CD4-positive, alpha-beta T cell treated with Interleukin-12 subunit alpha and Interleukin-12 subunit beta, for 1 hour (primary cell): ENCODE measurements at regions not wholly inside any gene's neighbourhood (a gene's known extent, or its start where the extent isn't known, plus 50 kb on each side); places are given as distances from the start of the nearest gene placed in this dataset.

Experiments used
- DNase-seq: peaks from one replicate; pipeline ENCODE4 v3.0.0-alpha.2; 2020

GRCh38 chr4:100839712-100840111 lies 321.9 kb upstream of the EMCN start:
- DNase-seq = no peak

GRCh38 chr4:100838286-100838685 lies 320.5 kb upstream of the EMCN start:
- no peak for DNase-seq

DNA sequence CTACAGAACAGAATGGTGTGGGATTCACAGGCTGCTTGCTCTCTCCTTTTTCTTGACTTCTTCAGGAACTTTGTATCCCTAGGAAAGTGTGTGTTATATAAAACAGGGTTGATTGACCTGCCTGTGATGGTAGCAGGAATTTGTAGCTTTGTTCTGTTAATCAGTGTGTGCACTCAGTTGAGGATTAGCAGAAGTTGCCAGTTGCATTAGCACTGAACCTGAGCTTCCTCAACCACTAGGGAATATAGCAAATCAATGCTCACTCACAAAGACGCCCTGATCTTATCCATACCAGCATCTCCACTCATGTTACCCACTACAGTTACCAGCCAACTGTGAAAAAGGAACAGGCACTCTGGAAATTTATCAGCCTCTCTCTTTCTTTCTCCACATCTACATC lies 319.1 kb upstream of the EMCN start:
- no peak for DNase-seq

- no peak for DNase-seq
Observed at GRCh38 chr4:100834616-100835015, 316.8 kb upstream of the EMCN start.

DNA sequence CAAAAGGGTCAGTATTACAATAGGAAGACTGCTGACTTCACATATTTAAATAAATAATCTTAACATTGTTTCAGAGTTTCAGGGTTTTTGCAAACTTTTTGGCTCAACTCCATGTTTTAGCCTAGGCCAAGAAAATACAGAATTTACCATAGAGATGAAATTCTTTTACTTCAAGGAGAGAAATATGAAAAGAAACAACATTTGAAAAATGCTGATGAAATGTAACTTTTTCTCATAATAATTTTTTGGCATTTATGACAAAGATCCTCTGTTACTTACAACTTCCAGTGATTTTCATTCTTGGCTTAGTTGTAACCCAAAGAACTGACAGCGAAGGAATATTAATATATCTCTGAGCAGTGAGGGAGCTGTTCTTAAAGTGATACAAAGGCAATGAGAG lies 316.1 kb upstream of the EMCN start:
- no peak for DNase-seq

DNA sequence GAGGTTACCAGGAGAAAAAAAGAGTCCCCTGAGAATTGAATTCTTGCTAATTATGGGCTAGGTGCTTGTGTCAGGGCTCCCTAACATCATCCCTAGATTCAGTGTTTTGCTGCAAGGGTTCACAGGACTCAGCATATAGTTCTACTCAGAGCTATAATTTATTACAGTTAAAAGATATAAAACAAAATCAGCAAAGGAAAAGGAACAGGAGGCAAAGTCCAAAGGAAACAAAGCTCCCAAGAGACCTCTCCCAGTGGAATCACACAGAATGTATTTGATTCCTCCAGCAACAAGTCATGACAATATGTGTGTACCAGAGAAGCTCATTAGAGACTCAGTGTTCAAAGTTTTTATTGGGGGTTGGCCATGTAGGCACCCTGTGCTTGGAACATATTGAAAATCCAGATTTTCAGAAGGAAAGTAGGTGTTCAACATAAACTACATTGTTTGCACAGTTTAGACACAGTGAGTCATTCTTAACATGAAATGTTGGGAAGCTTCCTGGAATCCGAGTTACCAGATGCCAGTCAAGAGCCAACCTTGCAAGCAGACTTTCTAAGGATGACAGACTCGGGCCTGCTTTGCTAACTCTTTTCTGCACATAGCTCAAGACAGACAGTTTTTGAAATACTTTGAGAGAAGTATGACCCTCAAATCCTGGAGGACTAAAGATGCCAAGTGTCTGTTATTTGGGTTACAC lies 311.3 kb upstream of the EMCN start:
- no peak for DNase-seq

- DNase-seq = no peak
Observed at GRCh38 chr4:100828364-100828763, 310.5 kb upstream of the EMCN start.

GRCh38 chr4:100827756-100828155 lies 309.9 kb upstream of the EMCN start:
- DNase-seq = no peak

DNA sequence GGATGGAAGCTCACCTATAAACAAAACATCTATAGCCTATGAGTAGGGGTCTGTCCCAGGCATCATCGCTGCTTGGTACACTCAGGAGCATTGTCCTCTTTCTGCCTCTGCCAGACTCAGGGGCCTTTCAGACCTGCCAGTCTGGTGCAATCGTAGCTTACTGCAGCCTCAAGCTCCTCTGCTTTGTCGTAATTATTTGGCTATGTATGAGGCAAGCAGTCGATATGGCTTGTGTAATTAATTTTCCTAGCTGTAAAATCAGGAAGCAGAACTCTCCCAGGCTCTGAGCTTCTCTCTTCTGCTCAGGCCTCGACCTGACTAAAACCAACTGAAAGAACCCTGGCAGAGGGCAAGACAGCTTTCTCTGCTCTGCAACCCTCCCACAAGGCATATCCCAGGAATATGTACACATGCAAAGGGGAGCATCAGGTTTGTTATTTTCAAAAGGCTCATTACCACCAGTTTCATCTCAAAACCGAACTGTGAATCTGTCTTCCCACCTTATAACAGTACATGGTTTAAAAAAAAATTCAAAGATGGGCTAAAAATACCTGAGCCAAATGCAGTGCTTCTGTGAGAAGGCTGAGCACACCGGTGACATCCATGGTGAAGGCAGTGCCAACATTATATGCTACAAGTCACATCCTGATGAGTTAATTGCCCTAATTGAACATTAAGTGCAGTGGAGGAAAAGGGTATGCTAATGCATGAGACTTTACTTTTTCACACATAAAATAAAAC lies 309.2 kb upstream of the EMCN start:
- no peak for DNase-seq

DNA sequence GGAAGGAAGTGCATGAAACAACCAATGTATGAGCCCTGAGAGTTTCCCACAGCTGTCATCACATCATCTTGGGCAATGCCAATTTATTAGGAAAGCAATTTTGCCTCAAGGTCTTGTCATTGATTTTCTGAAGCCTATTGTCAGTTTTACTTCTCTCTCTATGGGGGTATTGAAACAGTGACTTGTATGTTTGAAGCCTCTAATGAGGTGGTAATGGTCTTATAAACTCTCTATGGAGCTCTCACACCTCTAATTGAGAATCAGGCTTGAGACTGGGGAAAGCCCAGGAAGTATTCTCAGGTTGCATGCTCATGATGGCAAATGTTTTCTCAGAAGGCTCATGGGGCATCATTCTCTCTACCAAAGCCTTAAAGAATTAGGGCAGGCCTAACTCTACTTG lies 308.2 kb upstream of the EMCN start:
- DNase-seq = no peak

DNA sequence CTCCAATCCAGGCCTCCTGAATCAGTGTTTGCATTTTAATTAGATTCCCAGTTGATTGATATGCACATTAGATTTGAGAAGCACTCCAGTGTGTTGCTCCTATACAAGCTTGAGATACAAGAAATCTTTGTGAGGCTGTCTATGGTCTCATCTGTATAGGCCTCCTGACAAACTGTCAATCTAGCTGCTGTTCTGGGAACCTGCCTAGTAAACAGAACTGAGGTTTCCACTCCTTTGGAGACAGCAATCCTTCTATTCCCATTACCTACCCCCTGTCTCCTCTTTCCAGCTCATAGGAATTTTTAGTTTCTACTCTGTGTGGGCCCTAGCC lies 306.1 kb upstream of the EMCN start:
- no peak for DNase-seq

DNA sequence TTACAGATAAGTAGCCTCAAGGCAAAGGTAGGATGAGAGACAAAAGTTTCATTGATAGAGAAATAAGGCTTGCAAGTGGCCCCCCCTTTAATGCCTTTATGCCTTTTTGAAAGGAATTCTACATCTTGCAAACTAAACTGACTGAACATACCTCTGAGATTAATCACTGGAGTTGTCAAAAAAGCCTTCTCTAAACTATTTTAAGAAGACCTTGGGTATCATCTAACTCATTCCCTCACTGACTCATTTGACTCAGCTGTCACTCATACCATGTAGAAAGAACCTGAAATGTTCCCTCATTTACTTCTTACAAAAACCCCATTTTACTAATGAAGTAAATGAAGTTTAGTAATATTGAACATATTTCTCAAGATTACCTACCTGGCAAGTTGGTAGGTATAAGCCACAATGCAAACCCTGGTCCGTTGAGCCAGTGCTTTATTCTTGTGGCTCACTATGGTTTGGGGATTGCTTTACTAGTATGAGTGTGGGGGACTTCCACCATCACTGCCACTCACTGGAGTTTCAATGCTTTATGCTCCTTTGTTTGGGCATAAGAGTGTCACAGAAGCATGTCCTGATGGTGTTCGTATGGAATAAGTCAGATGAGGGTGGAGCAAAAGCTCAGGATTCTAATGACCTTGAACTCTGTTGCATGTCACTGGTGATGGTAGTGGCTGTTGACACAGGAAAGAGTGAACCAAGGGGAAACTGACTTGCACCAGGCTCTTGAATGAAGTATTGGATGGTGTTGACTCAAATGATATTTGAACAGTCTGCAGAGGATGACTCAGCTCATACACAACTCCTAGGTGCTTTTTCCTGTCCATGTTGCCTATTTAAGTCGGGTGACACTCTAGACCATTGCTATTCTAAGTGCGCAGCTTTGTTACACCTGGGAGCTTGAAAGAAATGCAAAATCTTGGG lies 305.5 kb upstream of the EMCN start:
- DNase-seq = no peak

DNA sequence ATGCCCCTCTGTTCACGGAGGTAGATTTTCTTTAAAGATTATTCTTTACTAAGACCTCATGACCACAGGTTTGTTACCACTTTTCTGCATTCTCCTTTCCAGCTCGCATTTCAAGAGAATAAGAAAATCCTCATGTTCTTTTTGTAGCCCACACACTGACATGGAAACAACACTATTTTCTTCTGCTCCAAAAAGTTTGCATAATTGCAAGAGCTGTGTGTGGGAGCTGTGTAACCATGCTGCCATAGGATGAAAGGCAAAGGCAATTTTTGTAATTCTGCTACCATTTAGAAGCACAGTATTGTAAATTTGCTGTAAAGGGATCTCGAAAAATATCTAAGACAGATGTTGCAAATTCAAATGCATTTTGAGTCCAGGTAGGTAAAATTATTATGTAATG lies 302.4 kb upstream of the EMCN start:
- no peak for DNase-seq

DNA sequence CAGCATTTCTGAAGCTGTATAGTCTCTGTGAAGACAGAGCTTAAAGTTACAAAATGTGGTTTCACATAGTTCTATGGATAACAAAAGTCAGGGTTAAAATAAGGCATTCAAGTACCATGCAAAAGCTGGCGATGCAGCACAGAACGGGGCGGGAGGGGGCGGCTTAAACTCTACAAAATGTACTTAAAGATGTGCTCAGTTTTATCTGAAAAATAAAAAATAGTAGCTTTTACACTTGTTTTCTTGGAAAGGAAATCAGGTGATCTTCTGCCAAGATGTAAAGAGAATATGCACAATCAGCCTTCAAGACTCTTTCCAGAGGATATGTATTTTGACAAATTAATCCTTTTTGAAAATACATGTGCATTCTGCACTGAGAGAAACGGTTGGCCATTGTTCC lies 301.7 kb upstream of the EMCN start:
- no peak for DNase-seq

- no peak for DNase-seq
Observed at GRCh38 chr4:100816436-100817045, 298.7 kb upstream of the EMCN start.

GRCh38 chr4:100811046-100811445 lies 293.2 kb upstream of the EMCN start:
- no peak for DNase-seq

DNA sequence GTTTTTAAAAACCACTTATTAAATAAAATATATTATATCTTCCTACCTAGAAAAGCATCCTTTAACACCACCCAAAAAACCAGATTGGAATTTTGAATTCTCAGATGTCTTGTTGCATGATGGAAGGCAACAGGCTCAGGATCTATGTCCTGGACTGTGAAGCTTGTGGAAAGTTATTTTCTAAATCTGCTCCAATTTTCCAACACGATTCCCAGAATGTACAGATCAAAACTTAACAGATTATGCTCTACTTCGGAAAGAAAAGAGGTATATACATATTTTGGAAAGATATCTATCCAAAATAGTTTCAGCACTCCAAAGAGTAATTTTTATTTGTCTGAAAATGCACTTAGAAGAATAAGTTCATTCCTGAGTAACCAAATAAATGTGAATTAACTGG lies 291.7 kb upstream of the EMCN start:
- DNase-seq = no peak

DNA sequence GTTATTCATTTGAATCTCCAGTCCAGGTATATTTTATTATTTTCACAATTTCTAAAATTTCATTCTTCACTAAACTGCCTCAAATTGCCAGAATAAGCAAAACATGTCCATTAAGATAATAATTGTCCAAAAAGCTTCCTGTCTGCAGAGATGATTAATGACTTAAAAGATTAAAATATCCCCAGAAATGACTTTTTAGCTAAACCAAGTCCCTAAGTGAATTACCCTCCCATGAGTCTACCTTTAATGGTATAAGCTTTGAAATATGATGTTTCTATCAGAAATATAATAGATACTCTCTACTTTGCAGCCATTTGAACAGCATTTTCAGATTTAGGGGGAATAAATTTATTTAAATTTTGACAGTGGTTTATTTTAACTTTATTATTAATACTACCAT lies 289.2 kb upstream of the EMCN start:
- DNase-seq = no peak

- no peak for DNase-seq
Observed at GRCh38 chr4:100805538-100805937, 287.7 kb upstream of the EMCN start.

DNA sequence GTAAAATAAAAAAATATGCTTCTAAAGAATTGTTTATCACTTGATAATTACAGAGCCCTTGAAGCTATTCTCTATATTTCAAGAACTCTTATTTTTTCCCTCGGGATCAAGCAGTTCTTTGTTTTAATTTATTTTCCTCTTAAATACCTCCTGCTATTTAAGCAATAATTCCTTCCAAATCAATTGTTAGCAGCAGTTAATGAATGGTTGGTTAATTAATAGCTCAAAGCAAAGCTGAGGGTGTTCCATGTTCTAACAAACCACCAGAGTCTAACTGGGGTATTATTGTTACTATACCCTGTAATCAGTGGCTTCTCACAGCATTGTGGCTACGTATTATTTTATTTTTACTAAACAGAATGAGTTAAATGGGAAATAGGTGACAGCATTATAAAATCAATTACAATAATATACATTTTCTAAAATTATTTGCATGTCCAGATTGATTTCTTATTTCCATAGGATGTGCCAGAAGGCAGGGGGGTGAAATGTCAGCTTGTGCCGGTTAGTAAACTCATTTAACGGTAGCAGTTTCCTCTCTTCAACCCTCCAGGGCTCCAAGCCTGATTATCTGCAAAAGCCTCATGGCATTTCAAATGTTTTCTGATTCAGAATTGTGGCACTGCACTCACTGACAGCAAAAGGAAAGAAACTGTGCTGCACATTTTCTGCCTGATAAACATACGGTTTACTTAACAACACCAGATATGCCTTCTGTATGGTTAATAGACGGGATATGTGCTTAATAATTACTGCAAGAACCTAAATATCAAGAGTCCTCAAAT lies 286.9 kb upstream of the EMCN start:
- DNase-seq = no peak

DNA sequence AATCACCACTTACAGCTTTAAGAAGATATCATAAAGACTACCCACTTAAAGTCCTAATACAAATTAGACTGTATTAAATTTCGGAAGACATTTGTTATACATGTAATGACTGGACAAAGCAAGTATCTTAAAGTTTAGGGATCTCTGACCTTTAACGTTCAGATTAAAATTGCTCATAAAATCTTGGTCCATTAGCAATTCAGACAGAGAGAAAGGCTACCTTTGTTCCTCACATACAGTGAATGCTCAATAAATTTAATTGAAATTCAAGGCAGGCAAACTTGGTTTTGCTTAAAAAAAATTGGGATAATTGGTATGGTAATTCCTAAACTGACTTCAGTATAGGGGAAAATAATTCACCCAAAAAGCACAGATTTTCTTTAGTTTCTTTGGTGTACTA lies 285.9 kb upstream of the EMCN start:
- DNase-seq = no peak

DNA sequence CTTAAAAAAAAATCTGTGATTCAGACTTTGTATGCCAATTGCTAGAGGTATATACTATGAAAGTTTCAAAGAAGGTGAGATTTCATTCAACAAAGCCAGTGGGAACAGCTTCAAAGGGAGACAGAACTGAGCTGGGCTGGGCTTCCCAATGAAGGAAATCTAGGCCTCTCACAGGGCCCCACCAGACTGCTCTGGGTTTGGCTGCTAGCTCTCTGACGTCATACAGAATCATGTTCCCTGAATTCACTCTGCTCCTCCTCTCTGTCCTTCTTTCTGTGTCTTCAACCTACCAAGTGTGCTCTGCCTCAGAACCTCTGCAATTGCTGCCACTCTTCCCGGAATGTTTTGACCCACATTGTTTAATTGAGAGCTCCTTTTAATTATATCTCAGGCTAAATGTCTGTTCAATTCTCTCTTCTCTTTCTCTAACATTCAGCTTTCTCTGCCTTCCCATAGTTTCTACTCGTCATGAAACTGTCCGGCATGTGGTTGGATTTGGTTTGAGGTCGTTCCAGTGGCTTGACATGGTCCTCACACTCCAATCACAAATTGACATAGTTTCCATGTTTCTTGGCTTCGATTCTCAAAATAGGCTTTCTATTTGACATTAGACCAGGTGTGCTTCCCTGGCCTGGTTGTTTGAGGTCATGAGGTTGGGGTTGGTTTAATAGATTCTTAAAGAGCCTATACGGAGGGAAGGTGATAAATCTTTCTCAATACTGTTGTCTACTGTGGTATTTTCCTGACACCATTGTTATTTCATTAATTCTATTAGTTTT lies 282.1 kb upstream of the EMCN start:
- no peak for DNase-seq
